GM12878 (cell line): ENCODE measurements at regions not wholly inside any gene's neighbourhood (a gene's known extent, or its start where the extent isn't known, plus 50 kb on each side); places are given as distances from the start of the nearest gene placed in this dataset.

ENCODE experiments used
- ATAC-seq: fragments of 200-7000 bp; cut with Tn5 transposase; 3 replicates; pipeline ENCODE4 v1.9.1; 2020; ENCODE audit warnings: mild to moderate bottlenecking, moderate library complexity
- BruUV-seq: library from RNA; stranded (reverse); fragments of 400-500 nt; replicated peaks from 2 replicates; lab custom pipeline; 2021; lab: Mats Ljungman, UMichigan
- CTCF ChIA-PET: fragments of 300-600 bp; sonication (Branson Sonifier 250); formaldehyde crosslinking; extraction: SDS; loops from one replicate; lab custom pipeline; 2021; ENCODE audit warnings: inconsistent platforms; lab: Yijun Ruan, JAX
- POLR2A ChIA-PET: fragments of 350-600 bp; formaldehyde crosslinking; extraction: SDS; loops from one replicate; lab custom pipeline; 2021; ENCODE audit warnings: inconsistent platforms; lab: Charles Lee
- RAD21 ChIA-PET: fragments of 300-600 bp; sonication (Branson Sonifier 250); formaldehyde crosslinking; loops from one replicate; lab custom pipeline; 2023; ENCODE audit warnings: antibody characterized with exemption; ENCODE audit not compliant: unreplicated experiment; lab: Charles Lee
- SMC1A ChIA-PET: fragments of 300-600 bp; sonication (Branson Sonifier 250); formaldehyde crosslinking; loops from one replicate; lab custom pipeline; 2023; ENCODE audit not compliant: unreplicated experiment, uncharacterized antibody; lab: Charles Lee
- DNase-seq: peaks from one replicate; pipeline ENCODE4 v3.0.0-alpha.2; 2011; ENCODE audit warnings: low read depth, low spot score
- FAIRE-seq: peaks from 3 replicates; lab custom pipeline; 2011; peaks lifted over from hg19 to GRCh38; lab: Jason Lieb, UNC
- H2AFZ ChIP-seq: 2 replicates; pipeline ENCODE4 v1.6.0; 2011; ENCODE audit warnings: low read depth, low read length, control low read depth; ENCODE audit not compliant: control insufficient read depth
- H3K27ac ChIP-seq: 2 replicates; pipeline ENCODE4 v1.5.1; 2011; ENCODE audit warnings: control low read depth; ENCODE audit not compliant: control insufficient read depth, insufficient read depth
- H3K27me3 ChIP-seq, 2 experiments: replicated peaks in 1 of 2; 2 replicates each; pipeline versions ENCODE4 v1.6.0 to v1.6.1; 2011; ENCODE audit warnings: low read length in 1 of 2; ENCODE audit not compliant: control insufficient read depth in 2 of 2, insufficient read depth in 2 of 2
- H3K36me3 ChIP-seq, 2 experiments: 2 replicates each; pipeline ENCODE4 v1.5.1; 2011; ENCODE audit warnings: low read length in 1 of 2; ENCODE audit not compliant: control insufficient read depth in 2 of 2, insufficient read depth in 2 of 2
- H3K4me1 ChIP-seq: 2 replicates; pipeline ENCODE4 v1.6.1; 2011; ENCODE audit warnings: mild to moderate bottlenecking, low read length, moderate library complexity, mixed read lengths; ENCODE audit not compliant: control insufficient read depth, insufficient read depth
- H3K4me2 ChIP-seq: 2 replicates; pipeline ENCODE4 v1.6.0; 2011; ENCODE audit warnings: control low read depth; ENCODE audit not compliant: control insufficient read depth, insufficient read depth
- H3K4me3 ChIP-seq: fragments of 200-600 bp; sonication (generic); 2 replicates; pipeline ENCODE4 v1.5.1; 2016
- H3K79me2 ChIP-seq: 2 replicates; pipeline ENCODE4 v1.6.0; 2011; ENCODE audit warnings: low read length; ENCODE audit not compliant: control insufficient read depth, insufficient read depth
- H3K9ac ChIP-seq: 2 replicates; pipeline ENCODE4 v1.8.0; 2011; ENCODE audit warnings: low read length, control low read depth, mixed read lengths; ENCODE audit not compliant: control insufficient read depth, insufficient read depth
- H3K9me3 ChIP-seq: replicated peaks from 3 replicates; pipeline ENCODE4 v1.5.1; 2011; ENCODE audit warnings: mild to moderate bottlenecking, low read length; ENCODE audit not compliant: control insufficient read depth, insufficient read depth
- H4K20me1 ChIP-seq: 2 replicates; pipeline ENCODE4 v1.6.0; 2011; ENCODE audit not compliant: control insufficient read depth, insufficient read depth
- PKNOX1 ChIP-seq: fragments of 450-650 bp; IDR thresholded peaks from 2 replicates; pipeline ENCODE4 v1.6.1; 2016; ENCODE audit warnings: mild to moderate bottlenecking
- RBBP5 ChIP-seq: fragments of 200-600 bp; sonication (generic); conservative IDR thresholded peaks from 2 replicates; pipeline ENCODE4 v1.6.1; 2016
- ZBTB40 ChIP-seq: fragments of 450-650 bp; IDR thresholded peaks from 2 replicates; pipeline ENCODE4 v1.6.1; 2016; ENCODE audit warnings: mild to moderate bottlenecking, moderate library complexity, borderline replicate concordance
- ZSCAN29 ChIP-seq: fragments of 450-650 bp; IDR thresholded peaks from 2 replicates; pipeline ENCODE4 v1.6.1; 2017; ENCODE audit warnings: mild to moderate bottlenecking, moderate library complexity
- WGBS: methylation state at CpG from one replicate; pipeline ENCODE4 v1.1.6; 2016; ENCODE audit warnings: low lambda C conversion rate; ENCODE audit not compliant: insufficient replicate concordance, insufficient coverage; ENCODE audit errors: missing lambda C conversion rate; 5-methylcytosine and 5-hydroxymethylcytosine counted together
- in situ Hi-C: fragments of 300-500 bp; cut with MboI; formaldehyde crosslinking; loops from 9 replicates; pipeline ENCODE4 v1.14.3; 2018; ENCODE audit warnings: mixed read lengths
- intact Hi-C: fragments of 100-400 bp; cut with micrococcal nuclease; formaldehyde crosslinking; loops from one replicate; pipeline ENCODE4 v1.14.2; 2022; ENCODE audit not compliant: unreplicated experiment

- intact Hi-C loops = no loop called here
- no peaks in the 10 kb centered on the region for H3K79me2 ChIP-seq
- H3K9me3 ChIP-seq = no peaks in the 10 kb centered on the region
- ChIA-PET RAD21 (no interaction called here), SMC1A (no interaction called here), CTCF (no interaction called here)
- DNase-seq = no peak
- no peak overlapping the region for H3K9ac ChIP-seq
- FAIRE-seq = no peak
- no peak overlapping the region for H3K4me3 ChIP-seq
- no TSS peak for BruUV-seq
- ATAC-seq = no peak
- H3K4me2 ChIP-seq = no peak overlapping the region
- H4K20me1 ChIP-seq = no peaks in the 10 kb centered on the region
- H3K27me3 ChIP-seq = no peaks in the 10 kb centered on the region; a peak in 4 of 4 replicates
- no peaks in the 10 kb centered on the region for H3K4me1 ChIP-seq
- H2AFZ ChIP-seq = no peak overlapping the region
- in situ Hi-C loops = no loop called here
- H3K36me3 ChIP-seq = no peaks in the 10 kb centered on the region
- 49% methylated on average over 6 of the region's 6 CpGs for WGBS
- no peak for TF ChIP-seq ZBTB40
- no peak for TF ChIP-seq PKNOX1
- no peak for TF ChIP-seq ZSCAN29
- no peak for TF ChIP-seq RBBP5
- TF ChIP-seq, all 136 proteins: peak for 0
- H3K27ac ChIP-seq = no peak overlapping the region
- POLR2A ChIA-PET = no interaction called here
These were observed 279.9 kb upstream of the B3GAT1 start for GRCh38 chr11:134691985-134692384.
